CD4-positive, alpha-beta T cell treated with Interleukin-12 subunit alpha and Interleukin-12 subunit beta, for 1 hour (primary cell): ENCODE measurements at regions not wholly inside any gene's neighbourhood (a gene's known extent, or its start where the extent isn't known, plus 50 kb on each side); places are given as distances from the start of the nearest gene placed in this dataset.
"Not testable (repeated sequence)": the region's sequence is repeated elsewhere in the genome, so short reads cannot be mapped to it uniquely, and the experiment has no call there.

Source experiments
- DNase-seq: peaks from one replicate; pipeline ENCODE4 v3.0.0-alpha.2; 2020

- no peak for DNase-seq
These were observed 976.5 kb downstream of the RPA4 start for GRCh38 chrX:97860226-97860625.

DNA sequence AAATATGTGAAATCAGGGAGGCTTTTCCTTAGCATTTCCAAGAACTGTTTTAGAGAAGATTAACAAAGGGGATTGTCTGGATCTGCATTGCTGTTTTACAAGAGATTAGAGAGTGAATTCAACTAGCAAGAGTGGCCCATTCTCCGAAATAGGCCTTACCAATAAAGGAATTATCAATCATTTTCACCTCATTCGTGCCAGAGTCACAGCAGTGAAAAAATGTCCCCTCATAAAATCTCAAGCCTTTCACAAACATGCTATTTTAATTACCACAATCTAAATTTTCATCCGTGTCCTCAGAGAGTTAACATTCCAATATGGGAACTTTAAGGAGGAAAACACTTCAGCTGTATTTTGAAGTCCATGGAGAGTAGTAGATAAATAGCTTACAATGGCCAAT is 979.6 kb downstream of the RPA4 start:
- no peak for DNase-seq

DNA sequence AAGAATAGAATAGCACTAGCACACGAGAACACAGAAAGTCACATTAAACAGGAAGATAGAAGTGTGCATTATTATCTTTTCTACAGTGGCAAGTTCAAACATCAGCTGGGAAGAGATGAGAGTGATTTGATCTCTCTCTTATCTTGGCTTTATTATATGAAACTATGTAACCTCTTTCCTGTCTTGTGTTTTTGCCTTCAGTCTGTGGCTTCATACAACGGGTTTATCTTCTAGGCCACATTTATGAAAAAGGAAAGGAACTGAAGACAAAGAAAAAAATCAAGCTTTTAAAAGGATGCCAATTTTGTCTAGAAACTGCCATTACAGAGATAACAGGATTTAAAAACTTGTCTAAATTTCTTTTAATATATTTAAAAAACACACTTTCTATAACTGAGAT is 983.6 kb downstream of the RPA4 start:
- DNase-seq = no peak

DNA sequence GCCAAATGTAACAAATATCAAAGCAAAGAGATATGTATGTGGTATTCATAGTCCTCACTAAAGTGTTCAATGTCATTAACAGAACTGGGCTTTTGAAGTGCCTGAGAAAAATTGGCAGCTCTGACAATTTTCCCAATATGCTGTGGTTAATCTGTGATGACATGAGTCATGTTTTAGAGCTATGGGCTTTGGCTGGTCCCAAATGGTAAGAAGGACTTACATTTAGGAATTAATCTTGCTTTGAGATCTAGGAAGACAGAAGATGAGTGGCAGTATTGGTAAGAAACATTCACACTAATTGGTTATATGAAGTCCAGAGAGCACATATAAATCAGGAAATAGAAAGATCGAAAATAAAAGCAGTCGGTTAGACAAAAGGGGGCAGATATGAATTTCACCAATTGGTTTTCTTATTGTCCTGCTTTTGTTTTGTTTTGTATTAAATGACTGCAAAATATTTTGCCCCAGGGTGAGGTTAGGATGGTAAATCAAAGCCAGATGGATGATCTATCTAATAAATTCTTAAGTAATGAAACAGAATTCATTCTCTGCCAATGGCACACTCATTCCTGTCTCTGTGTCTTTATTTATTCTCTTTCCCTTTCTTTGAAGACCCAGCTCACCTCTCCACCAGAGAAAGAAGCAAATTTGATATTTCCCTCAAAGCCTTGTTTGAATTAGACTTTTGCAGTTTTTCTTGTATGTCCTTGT is 993.1 kb downstream of the RPA4 start:
- no peak for DNase-seq

GRCh38 chrX:97882306-97882705 is 998.6 kb downstream of the RPA4 start:
- no peak for DNase-seq

- no peak for DNase-seq
These were observed 1012.0 kb downstream of the RPA4 start for GRCh38 chrX:97895751-97896150.

- DNase-seq = no peak
These were observed 1014.3 kb downstream of the RPA4 start for GRCh38 chrX:97897998-97898397.

- no peak for DNase-seq
These were observed 1015.1 kb downstream of the RPA4 start for GRCh38 chrX:97898798-97899197.

GRCh38 chrX:97907791-97908190 is 1024.1 kb downstream of the RPA4 start:
- no peak for DNase-seq

GRCh38 chrX:97909245-97909644 is 1025.5 kb downstream of the RPA4 start:
- DNase-seq = no peak

- not testable (repeated sequence) for DNase-seq
These were observed 1031.7 kb downstream of the RPA4 start for GRCh38 chrX:97915390-97915789.

DNA sequence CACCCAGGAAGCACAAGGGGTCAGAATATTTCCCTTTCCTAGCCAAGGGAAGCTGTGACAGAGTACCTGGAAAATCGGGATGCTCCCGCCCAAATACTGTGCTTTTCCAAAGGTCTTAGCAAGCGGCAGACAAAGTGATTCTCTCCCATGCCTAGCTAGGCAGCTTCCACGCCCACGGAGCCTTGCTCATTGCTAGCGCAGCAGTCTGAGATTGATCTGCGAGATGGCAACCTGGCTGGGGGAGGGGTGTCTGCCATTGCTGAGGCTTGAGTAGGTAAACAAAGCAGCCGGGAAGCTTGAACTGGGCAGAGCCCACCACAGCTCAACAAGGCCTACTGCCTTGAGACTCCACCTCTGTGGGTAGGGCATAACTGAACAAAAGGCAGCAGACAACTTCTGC is 1037.5 kb downstream of the RPA4 start:
- not testable (repeated sequence) for DNase-seq

DNA sequence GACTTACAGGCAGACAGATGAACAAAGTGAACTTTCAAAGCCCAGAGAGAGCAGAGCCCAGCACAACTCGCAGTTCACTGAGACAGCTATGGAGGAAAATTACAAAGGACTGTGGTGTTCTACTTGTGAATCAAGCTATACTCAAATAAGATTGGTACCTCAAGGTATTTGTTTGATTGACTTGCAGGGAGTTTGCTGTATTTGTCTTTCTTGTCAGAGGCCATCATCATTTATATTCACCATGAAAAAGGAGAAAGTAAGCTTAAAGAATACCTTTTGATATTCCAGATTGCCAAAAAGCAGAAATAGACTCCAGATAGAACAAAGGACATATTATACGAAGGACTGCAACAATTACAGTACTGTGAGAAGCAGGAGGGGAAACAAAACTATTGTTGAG is 1047.9 kb downstream of the RPA4 start:
- no peak for DNase-seq

- DNase-seq = no peak
These were observed 1052.6 kb downstream of the RPA4 start for GRCh38 chrX:97936296-97936695.

GRCh38 chrX:97938706-97939105 is 1055.0 kb downstream of the RPA4 start:
- DNase-seq = no peak

GRCh38 chrX:97968376-97969163 is 1084.9 kb downstream of the RPA4 start:
- no peak for DNase-seq

DNA sequence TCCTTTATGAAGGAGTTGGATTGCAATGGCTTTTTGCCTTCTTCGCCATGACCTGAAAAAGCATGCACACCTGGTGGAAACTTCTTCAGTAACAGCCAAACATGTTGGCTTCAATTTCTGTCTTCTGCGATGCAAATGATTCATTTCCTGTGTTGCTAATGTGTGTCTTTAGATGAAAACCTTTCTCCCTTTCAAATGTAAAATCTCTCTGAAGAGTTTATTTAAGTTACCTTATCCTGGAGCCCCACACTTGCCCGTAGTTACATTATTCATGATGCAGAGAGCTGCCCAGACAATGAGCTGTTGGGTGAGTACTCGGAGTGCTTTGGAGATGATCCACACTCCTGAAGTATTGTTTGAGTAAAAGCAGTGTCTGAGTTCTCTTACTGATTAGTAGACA is 1100.9 kb downstream of the RPA4 start:
- no peak for DNase-seq

- DNase-seq = no peak
These were observed 1101.4 kb downstream of the RPA4 start for GRCh38 chrX:97985096-97985495.

- DNase-seq = no peak
These were observed 1104.3 kb downstream of the RPA4 start for GRCh38 chrX:97987979-97988378.

GRCh38 chrX:97995834-97996233 is 1112.1 kb downstream of the RPA4 start:
- DNase-seq = no peak

GRCh38 chrX:98028691-98029090 is 1145.0 kb downstream of the RPA4 start:
- DNase-seq = no peak

DNA sequence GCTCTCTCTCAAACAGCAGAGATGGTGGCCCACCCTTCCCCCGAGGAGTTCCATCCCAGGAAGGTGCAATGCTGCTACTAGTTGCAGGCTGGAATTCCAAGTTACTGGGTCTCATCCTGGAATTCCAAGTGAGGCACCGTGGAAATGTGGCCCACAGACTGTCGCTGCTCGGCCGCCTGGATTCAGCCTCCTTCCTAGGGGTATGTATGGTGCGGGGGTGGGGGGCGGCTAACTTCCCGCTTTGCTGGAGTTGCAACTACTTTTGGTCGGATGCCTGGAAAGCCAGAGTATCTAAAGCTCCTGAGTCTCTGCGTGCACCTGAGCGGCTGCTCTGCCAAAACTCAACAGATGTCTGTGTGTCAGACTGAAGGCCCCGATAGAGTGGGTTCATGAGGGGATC is 1146.2 kb downstream of the RPA4 start:
- no peak for DNase-seq

DNA sequence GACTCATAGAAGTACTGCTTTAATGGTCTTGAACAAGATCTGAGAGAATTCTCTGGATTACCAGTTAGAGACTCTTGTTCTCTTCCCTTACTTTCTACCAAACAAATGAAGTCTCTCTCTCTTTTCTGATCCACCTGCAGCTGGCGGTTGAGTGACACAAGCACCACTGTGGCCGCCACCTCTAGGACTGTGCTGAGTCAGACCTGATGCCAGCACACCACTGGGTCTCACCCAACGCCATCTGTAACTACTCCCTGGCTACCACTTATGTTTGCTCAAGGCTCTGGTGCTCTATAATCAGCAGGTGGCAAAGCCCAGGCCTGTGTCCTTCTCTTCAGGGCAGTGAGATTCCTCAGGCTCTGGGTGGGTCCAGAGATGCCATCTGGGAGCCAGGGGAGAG is 1173.5 kb downstream of the RPA4 start:
- no peak for DNase-seq

GRCh38 chrX:98065151-98065550 is 1181.4 kb downstream of the RPA4 start:
- no peak for DNase-seq

DNA sequence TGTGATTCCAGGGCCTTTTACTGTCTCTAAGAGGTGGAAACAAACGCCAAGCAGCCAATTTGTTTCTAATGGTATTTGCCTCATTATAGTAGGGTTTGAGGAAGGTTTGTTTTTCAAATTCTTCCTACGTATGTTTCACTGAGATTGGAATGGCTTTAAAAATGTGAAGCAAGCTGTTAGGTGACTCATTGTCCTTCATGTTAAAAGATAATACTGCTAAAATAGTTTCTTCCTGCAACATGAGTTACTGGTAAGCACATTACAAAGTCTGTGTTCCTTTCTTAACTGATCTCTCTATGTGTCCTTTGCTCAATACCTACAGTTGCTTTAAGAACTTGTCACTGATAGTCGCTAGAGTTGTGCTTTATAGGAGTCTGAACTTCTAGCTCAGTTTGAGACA is 1183.9 kb downstream of the RPA4 start:
- no peak for DNase-seq
